GM18505 (cell line): ENCODE measurements at regions not wholly inside any gene's neighbourhood (a gene's known extent, or its start where the extent isn't known, plus 50 kb on each side); places are given as distances from the start of the nearest gene placed in this dataset.
A peak's percentile ranks its signal among the peaks of the same experiment; 100 is the strongest.

Experiments used
- ATAC-seq: cut with Tn5 transposase; IDR thresholded peaks from one replicate; pipeline ENCODE4 v1.9.1; 2021; ENCODE audit not compliant: unreplicated experiment
- POLR2A ChIP-seq: IDR thresholded peaks from 4 replicates; pipeline ENCODE4 v1.6.1; 2011; ENCODE audit warnings: borderline replicate concordance; ENCODE audit not compliant: insufficient read depth, insufficient read length; ENCODE audit errors: extremely low read depth

- no peak for ATAC-seq
- no peak for TF ChIP-seq POLR2A
These were observed 120.3 kb downstream of the RAP2B start for GRCh38 chr3:153282355-153282754.

DNA sequence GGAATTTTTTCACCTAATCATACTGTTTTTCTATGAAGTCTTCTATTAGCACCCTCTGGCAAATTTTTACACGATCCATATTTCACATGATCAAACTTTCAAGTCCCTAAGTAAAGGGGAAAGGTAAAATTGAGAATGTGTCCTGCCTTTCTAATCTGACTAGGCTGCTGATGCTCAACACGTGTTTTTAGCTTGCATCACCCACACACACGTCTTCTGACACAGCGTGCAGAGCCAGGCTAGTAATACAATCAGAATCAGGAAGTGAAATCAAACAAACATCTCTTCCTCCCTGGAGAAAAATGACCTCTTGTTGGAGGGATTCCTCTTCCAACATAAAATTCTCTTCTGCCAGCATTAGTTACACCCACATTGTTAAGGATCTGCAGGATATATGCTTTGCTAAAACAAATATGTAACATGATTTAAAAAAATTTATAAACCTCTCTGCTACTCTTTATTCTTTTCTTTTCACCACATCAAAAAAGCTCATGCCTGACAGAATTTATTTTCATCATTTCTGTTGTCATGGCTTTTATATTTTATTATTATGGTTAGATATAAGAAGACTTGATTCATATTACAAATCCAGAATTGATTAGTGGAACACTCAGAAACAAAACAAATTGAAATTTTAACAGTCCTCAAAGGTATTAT lies 122.4 kb downstream of the RAP2B start:
- ATAC-seq, result peak; percentile 85
- no peak for TF ChIP-seq POLR2A

DNA sequence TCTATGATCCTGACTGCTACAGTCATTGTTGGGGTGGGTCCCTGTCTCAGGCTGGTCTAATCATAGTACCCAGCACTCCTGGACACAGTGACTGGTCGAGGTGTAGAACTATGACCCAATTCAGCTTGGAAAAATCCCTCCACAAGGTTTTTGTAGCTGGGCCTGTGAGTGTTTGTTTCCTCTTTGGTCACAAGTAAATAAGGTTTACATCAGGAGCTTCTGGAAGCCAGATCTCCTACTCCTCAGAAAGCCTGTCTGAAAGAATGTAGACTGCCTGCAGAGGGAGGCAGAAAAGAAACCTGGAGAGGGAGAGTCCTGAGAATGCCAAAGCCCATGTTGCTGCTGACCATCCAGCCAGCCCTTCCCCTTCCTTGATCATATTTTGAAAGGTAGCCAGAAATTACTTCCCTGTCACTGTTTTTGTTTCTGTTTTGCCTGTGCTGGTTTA lies 123.2 kb downstream of the RAP2B start:
- no peak for TF ChIP-seq POLR2A

DNA sequence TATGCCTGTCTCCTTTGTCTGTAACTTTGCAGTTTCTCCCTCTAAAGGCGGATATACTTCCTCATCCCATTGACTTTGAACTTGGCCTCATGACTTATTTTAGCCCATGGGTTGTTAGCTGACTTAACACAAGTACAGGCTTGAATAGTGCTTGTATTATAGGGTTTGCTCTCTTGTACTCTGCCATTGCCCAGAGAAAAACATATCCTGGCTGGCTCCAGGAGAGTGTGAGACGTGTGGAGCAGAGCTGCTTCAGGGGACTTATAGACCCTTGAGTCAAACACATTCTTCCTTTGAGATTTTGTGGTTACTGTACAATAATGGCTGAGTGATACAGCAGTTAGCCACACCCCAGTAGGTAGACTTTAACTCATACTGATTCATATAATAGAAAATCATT lies 124.0 kb downstream of the RAP2B start:
- no peak for TF ChIP-seq POLR2A
- no peak for ATAC-seq

More for the DNA sequence above, 123.2 kb downstream of the RAP2B start:
- no peak for ATAC-seq

DNA sequence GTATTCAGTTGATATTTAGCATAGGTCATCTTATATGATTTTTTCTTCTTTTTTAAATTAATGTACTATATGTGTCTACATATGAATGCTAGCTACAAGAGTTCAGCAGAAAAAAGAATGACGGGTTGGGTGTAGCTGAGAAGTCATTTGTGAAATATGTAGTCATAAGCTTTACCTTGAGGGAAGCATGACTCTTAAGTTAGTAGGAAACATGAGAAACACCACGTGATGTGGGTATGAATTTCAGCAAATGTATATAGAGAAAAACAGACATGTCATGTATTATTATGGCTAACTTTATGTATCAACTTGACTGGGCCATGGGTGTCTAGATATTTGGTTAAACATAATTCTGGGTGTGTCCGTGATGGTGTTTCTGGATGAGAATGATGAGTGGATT lies 125.0 kb downstream of the RAP2B start:
- no peak for TF ChIP-seq POLR2A
- ATAC-seq, result no peak

GRCh38 chr3:153289334-153289808 lies 127.3 kb downstream of the RAP2B start:
- TF ChIP-seq POLR2A, result no peak
- ATAC-seq, result no peak

DNA sequence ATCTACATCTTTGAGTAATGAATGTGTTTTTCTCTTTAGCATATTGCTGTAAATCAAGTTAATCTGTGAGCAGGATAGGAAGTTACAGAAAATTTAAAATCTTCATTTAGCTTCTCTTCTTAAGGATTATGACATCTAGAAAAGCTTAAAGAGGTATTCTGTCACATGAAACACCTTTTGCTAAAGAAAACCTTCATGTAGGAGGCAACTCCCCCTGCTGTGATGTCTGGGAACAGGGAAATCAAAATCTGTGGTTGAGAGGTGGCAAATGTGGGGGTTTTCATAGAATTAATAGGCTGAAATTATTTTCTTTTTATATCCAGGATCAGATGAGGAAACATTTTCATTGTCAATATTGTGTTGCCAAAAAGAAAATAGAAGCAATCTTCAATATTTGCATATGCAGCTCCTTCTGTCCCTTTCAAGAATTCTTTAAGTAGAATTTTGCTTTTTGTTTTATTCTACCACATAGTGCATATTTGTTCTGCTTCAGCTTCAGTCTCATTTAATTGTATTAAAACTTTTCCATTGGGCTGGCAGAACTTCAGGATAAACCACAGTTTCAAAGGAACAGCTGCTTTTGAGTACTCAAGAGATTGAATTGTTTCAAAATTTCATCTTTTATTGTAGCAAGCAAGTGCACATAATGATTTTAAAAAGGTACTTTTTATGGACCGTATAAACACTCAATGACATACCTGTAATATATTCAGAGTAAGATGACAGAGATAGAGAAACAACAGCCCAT lies 128.4 kb downstream of the RAP2B start:
- no peak for ATAC-seq
- no peak for TF ChIP-seq POLR2A

- no peak for ATAC-seq
- no peak for TF ChIP-seq POLR2A
These were observed 129.1 kb downstream of the RAP2B start for GRCh38 chr3:153291059-153291685.

- TF ChIP-seq POLR2A, result no peak
These were observed 131.2 kb downstream of the RAP2B start for GRCh38 chr3:153293265-153293664.

DNA sequence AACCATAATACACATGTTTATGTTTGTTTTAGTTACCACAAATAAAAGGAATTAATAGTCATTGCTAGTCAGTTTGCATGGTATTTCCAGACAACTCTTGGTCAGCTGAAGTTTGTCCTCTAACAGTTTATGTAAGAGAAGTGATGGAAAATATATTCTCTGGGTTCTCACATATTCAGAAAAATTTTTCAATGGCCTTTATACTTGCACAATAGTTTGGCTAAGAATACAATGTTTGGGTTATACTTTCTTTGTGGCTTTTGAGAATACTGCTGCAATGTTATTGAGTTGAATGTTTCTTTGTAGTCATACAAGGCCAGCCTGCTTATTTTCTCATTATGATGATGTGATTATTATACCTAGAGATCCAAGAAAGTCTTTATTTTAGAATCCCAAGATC lies 133.9 kb downstream of the RAP2B start:
- no peak for TF ChIP-seq POLR2A
- no peak for ATAC-seq

More at GRCh38 chr3:153293265-153293664, 131.2 kb downstream of the RAP2B start:
- no peak for ATAC-seq

DNA sequence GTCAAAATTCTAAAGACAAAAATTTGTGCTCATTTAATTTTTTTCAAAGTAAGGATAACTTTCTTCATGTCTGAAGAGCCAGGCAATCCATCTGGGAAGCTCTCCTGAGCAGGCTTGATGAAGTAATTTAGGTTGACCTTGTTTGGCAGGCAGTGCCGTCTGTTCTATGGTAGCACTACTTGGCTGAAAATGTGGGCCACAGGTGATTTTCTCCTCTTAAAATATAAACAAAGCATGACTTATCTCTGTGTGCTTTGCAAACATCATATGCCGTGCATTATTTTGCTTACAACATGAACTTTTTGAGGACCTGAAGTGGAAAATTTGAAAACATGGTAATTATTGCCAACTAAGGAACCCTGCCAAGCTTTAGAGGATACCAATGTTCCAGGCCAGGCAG lies 143.2 kb downstream of the RAP2B start:
- ATAC-seq, result no peak
- no peak for TF ChIP-seq POLR2A

- no peak for ATAC-seq
- TF ChIP-seq POLR2A, result no peak
These were observed 149.5 kb downstream of the RAP2B start for GRCh38 chr3:153311541-153311940.

GRCh38 chr3:153313302-153313965 lies 151.4 kb downstream of the RAP2B start:
- no peak for TF ChIP-seq POLR2A
- no peak for ATAC-seq
